Erythroblast (primary cell): ENCODE measurements at regions not wholly inside any gene's neighbourhood (a gene's known extent, or its start where the extent isn't known, plus 50 kb on each side); places are given as distances from the start of the nearest gene placed in this dataset.
"Not testable (repeated sequence)": the region's sequence is repeated elsewhere in the genome, so short reads cannot be mapped to it uniquely, and the experiment has no call there.

Experiments
- DNase-seq, 2 experiments: peaks; one replicate each; lab custom pipeline; 2025; lab: John Stamatoyannopoulos, UW
- GATA1 ChIP-seq: IDR thresholded peaks from 2 replicates; pipeline ENCODE4 v1.6.1; 2011; ENCODE audit warnings: low read depth, mild to moderate bottlenecking, control low read depth, low read length, moderate library complexity
- POLR2A ChIP-seq: IDR thresholded peaks from 2 replicates; pipeline ENCODE4 v1.6.1; 2011; ENCODE audit warnings: mild to moderate bottlenecking, low read length

DNA sequence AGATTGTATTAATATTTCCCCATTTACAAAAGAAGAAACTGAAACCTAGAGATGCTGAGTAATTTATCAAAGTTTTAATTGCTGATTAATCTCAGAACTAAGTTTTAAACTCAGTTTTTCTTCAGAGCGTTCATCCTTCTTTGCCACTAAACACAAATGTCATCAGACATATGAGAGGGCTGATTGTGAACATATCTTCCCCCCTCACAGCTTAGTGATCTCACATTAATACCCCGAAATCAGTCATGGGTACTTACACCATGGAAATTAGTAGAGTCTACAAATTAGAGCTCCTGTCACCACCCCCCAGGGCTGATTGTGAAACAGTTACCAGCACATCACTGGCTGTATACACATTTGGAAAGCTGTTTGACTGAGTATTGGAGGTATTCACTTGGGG is 189.3 kb upstream of the SGO1 start:
- DNase-seq, result no peak
- TF ChIP-seq GATA1 (no peak), POLR2A (no peak)

DNA sequence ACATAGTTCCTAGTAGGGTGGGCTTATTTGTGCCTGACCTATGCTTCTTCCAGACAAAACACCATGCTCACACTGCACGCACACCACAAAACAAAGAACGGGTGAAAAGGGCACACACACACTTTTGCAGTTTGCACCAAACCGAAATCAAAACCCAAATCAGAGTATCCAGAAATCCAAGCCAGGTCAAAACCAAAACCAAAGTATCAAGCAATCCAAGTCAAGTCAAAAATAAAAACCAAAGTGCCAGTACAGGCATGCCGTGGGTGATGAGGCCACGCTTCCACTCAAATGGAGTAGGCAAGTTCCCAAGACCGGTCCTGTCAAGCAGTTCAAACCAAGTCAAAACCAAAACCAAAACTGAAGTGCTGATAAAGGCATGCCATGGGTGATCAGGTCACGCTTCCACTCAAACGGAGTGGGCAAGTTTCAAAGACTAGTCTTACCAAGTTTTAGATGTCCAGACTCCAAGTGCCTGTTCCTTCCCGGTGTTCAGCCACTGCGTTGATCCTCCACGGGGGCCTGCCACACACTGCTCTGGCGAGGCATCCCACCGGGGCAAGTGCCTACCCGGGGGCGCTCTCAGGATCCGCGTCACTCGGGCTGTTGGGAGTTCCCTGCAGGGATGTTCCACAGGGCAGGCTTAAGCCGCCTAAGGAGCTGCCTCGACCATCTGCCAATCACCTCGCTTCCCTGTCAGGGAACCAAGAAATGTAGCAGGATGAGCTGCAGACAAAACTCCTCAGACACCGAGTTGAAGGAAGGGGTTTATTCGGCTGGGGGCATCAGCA is 184.5 kb upstream of the SGO1 start:
- DNase-seq, result not testable (repeated sequence)

DNA sequence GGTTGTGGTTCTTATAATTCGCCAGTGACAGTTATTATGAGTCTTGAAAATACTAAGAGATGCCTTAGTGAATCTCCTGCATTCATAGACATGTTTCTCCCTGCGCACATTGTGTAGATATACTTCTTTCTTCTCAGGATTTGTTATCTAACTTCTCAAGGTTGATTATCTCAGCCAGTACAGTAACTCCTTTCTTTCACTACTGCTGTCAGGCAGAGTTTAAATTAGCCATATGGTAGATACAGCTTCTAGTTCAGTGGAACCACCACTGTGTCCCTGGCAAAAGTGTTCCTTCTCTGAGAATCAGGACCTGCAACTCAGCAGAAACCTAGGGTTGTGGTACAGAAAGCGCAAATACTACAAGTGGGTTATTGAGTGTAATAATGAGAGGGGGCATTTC is 175.0 kb upstream of the SGO1 start:
- TF ChIP-seq POLR2A (no peak), GATA1 (no peak)
- DNase-seq, result peak in 1 of 2 experiments; percentile 49

DNA sequence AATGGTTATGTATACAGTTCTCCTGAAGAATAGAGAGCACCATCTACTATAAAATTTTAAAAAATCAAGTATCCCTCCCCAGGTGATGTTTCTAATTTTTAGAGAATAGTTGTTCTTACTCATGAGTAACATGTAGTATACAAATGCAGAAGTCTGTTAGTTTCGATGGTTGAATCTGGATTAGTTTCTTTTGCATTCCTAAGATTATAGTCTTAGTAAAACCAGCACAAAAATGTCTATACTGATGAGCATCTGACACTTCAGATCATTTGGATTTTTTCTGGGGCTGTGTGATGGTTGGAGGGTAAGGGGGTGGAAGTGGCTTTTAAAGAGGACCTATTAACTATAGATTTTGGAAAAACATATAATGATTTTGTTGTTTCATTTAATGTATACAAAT is 167.3 kb upstream of the SGO1 start:
- TF ChIP-seq POLR2A, result no peak
- no peak for TF ChIP-seq GATA1
- no peak for DNase-seq

DNA sequence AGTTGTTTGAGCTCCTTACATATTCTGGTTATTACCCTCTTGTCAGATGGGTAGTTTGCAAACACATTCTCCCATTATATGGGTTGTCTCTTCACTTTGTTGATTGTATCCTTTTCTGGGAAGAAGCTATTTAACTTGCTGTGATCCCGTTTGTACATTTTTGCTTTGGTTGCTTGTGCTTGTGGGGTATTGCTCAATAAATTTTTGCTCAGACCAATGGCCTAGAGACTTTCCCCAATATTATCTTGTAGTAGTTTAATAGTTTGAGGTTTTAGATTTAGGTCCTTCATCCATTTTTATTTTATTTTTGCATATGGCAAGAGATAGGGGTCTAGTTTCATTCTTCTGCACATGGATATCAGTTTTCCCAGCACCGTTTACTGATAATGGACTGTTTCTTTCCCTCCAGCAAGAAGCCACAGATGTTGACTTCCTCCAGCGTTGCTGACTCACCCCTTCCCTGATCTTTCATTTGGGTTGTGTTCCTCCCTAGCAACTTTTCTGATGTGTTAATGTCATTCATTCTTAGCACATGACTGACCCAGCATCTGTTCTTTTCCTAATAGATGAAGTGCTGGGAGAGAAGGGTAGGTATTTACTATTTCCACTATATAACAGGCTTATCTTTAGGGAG is 166.7 kb upstream of the SGO1 start:
- TF ChIP-seq GATA1 (no peak), POLR2A (no peak)

DNA sequence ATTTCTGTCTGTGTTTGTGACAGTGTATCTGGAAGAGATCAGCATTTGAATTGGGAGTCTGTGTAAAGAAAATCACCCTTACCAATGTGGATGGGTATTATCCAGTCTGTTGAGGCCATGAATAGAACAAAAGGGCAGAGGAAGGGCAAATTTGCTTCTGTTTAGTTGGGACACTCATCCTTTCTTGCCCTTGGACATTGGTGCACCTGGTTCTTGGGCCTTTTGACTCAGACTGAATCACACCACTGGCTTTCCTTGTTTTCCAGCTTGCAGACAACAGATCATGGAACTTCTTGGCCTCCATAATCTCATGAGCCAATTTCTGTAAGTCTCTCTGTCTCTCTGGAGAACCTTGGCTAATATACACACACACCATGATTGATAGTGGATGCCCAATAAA is 164.4 kb upstream of the SGO1 start:
- no peak for DNase-seq
- no peak for TF ChIP-seq POLR2A
- no peak for TF ChIP-seq GATA1

More for the DNA sequence above, 166.7 kb upstream of the SGO1 start:
- peak; percentile 11 to 22 for DNase-seq

DNA sequence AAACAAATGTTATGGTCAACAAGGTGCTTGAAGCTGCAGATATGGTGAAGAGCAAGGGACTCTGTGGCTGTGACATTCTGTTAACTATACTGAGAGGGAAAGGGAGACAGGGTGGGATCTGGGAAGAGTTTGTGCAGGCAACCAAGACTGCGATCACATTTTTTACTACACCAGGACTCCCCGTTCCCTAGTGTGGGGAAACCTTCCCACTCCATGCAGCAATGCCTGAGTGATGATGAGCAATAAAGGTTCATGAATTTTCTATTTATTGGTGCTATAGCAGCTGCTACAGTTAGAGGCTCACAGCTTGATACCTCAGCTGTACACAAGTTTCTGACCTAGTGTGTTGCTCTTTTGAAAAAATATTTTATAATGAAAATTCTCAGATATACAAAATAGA is 160.9 kb upstream of the SGO1 start:
- no peak for DNase-seq
- TF ChIP-seq POLR2A, result no peak
- TF ChIP-seq GATA1, result no peak

DNA sequence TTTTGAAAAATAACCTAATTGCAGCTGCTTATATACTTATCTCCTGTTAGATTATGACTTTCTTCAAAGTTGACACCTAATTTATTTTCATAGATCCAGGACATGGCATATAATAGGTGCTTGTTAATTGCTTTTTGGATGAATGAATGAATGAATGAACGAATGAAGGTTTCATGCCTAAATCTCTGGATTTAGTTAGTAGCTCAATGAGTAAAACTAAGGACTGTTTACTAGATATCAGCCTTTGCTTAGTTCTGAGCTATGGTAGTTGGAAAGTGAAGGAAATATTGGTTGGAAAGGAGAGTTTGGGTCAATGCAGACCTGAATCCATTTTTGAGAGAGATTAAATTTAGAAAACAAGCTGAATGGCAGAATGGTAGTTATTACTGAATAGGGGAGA is 160.4 kb upstream of the SGO1 start:
- no peak for DNase-seq
- TF ChIP-seq POLR2A, result no peak
- no peak for TF ChIP-seq GATA1

DNA sequence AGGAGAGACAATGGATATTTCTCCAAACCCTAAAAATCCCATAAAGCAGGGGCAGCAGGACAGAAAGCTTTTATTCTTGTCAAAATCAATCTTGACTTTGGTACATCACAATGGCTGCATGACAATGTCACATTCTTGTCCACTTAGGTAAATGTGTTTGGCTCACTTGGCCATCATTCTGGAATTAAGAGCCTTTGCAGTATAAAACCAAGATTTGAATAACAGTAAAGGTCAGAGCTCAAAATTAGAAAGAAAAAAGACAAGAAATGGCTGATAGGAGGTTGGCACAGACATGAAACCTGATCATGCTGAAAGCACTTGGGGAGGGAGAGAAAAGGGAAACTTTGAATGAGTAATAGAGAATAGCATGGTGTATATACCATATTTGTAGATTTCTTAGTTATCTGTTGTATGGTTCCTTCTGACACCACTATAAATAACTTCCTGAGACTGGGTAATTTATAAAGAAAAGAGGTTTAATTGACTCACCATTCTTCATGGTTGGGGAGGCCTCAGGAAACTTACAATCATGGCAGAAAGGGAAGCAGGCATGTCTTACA is 158.5 kb upstream of the SGO1 start:
- no peak for DNase-seq
- TF ChIP-seq GATA1 (no peak), POLR2A (no peak)

DNA sequence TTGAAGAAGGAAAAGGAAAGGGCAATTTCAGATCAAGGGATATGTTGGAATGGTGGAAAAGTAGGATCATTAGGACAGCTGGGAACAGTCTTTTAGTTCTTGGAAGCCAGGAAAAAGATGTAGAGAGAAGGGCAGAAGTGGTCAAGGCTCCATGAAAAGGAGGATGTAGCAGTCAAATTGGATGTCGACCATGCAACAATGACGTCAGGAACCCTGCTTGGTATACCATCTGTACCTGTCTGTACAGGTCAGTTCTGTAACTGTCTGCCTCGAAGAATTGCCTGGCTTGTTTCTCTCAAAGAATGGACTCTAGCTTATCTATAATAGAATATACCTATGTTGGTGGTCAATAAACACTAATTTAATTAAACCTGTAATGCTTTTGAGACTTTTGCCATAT is 157.8 kb upstream of the SGO1 start:
- TF ChIP-seq GATA1 (no peak), POLR2A (no peak)
- DNase-seq, result no peak

DNA sequence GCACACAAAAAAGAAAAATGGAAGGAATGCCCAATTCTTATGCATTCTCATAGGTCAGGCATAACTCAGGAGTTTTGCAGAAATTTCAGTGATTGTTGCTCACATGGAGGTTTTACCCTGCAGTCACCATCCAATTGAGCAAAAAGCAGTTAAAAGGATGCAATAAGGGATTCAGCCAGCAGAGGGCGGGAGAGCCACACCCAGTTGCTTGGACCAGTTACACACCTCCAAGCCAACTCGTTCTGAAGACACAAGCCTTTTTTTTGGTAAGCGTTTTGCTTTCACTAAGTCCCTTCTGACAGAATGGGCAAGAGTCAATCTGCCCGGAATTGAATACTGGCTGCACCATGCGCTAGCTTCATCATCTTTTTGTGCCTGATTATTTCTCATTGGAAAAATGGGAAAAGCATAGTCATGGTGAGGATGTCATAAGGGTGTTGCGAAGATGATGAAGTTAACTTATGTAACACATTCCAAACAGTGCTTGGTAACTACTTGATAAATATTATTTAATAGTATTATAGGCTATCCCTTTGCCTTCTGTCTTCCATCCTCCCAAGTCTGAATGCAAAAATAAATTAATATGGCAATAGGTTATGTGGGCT is 154.4 kb upstream of the SGO1 start:
- no peak for TF ChIP-seq GATA1
- no peak for TF ChIP-seq POLR2A

DNA sequence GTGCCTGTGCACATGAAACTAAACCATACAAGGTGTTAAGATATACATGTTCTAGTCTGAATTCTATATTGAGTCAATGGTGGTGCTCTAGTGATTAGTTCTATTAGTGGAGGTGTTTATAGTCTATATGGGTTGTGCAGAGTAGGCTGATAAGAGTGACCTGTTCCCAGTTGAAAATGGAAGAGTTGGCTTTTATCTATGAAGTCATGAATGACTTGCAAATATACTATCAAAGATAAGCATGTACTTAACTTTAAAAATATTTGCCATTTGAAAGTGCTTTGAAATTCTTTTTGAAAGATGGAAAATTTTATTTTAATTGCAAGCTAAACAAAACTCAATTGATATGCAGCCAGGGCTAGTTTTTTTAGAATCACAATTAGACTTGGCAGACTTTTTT is 150.6 kb upstream of the SGO1 start:
- TF ChIP-seq POLR2A (no peak), GATA1 (no peak)
- peak; percentile 5 to 21 for DNase-seq

More for the DNA sequence above, 154.4 kb upstream of the SGO1 start:
- peak; percentile 71 to 84 for DNase-seq

DNA sequence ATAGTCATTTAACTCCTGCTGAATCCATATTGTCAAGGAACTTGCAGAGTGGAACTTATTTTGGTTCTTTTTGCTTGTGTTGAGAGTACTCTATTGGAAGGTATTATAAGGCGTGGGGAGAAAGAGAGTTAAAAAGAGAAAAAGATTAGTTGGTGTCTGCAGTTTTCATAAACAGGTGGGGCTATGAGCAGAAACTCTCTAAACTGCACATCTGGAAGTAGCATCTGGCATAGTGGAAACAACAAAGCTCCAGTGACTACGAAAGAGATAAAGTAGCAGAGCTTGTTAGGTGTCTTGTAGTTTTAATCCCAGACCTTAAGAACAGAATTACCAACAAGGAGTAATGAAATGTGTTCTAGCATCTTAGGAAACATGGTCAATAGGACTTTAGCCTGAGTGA is 148.8 kb upstream of the SGO1 start:
- TF ChIP-seq GATA1 (no peak), POLR2A (no peak)
- DNase-seq, result no peak

DNA sequence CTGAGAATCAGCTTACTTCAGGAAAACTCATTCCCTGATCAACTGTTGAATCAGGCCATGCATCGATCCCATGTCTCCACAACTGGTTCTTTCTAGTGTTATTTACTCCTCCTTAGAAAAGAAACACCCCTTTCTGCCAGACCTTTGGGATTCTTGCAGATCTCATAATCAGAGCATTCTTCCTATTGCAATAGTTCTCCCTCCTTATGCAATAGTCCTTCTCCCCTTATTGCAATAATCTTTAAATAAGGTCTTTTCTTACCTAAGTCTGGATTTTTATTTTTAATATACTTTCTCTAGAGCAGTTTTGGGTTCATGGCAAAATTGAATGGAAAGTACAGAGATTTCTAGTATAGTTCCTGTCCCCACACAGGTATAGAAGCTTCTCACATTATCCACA is 141.9 kb upstream of the SGO1 start:
- TF ChIP-seq GATA1 (no peak), POLR2A (no peak)
- DNase-seq, result no peak

DNA sequence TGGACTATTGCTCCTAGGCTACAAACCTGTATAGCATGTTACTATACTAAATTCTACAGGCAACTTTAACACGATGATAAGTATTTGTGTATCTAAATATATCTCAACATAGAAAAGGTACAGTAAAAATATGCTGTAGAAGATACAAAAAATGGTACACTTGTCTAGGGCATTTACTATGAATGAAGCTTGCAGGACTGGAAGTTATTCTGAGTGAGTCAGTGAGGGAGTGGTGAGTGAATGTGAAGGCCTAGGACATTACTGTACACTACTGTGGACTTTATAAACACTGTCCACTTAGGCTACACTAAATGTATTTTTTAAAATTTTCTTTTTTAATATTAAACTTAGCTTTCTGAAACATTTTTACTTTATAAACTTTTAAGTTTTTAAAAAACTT is 140.5 kb upstream of the SGO1 start:
- no peak for DNase-seq

More for the DNA sequence above, 140.5 kb upstream of the SGO1 start:
- TF ChIP-seq GATA1, result no peak
- TF ChIP-seq POLR2A, result no peak
